ENCODE measurements at regions not wholly inside any gene's neighbourhood (a gene's known extent, or its start where the extent isn't known, plus 50 kb on each side); places are given as distances from the start of the nearest gene placed in this dataset.

DNA sequence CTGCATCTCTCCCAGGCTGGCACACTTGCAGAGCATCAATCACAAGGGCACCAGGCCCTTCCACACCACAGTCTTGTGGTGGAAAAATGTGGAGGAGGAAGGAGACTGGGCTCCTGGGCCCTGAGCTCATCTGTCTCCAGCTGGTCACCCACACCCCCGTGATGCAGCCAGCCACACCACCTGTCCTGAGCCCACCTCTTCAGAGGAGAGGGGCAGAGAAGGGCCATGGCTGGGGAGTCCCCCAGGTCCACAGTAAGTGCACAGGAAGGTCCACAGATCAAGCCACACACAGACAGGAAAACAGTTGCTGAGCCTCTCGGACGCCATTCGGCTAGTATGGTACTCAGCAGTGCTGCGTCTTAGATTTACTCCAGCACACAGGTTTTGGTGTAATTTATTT is 203.5 kb upstream of the SALL3 start:
- H3K4me1 ChIP-seq (ENCODE audit: control insufficient read depth, insufficient read depth, low read length, poor library complexity, severe bottlenecking): no peaks in the 10 kb centered on the region
- no peak overlapping the region for H3K27ac ChIP-seq (ENCODE audit: insufficient read depth, low read length, poor library complexity, severe bottlenecking)
- no peak overlapping the region for H3K4me3 ChIP-seq (ENCODE audit: insufficient read depth, low read depth, low read length, poor library complexity, severe bottlenecking)
- no peaks in the 10 kb centered on the region for H3K9me3 ChIP-seq (ENCODE audit: control insufficient read depth, low read length)
- DNase-seq: no peak
- H3K27me3 ChIP-seq (replicated peaks; ENCODE audit: control insufficient read depth, insufficient read depth, low read length, poor library complexity, severe bottlenecking): no peaks in the 10 kb centered on the region
- H3K36me3 ChIP-seq (ENCODE audit: control insufficient read depth, insufficient read depth, low read length): no peaks in the 10 kb centered on the region

GRCh38 chr18:78776706-78777285 is 202.8 kb upstream of the SALL3 start:
- Histone ChIP-seq H3K4me3 (ENCODE audit: insufficient read depth, low read depth, low read length, poor library complexity, severe bottlenecking) (no peak overlapping the region), H3K9me3 (ENCODE audit: control insufficient read depth, low read length) (no peaks in the 10 kb centered on the region), H3K4me1 (ENCODE audit: control insufficient read depth, insufficient read depth, low read length, poor library complexity, severe bottlenecking) (no peaks in the 10 kb centered on the region), H3K27me3 (replicated peaks; ENCODE audit: control insufficient read depth, insufficient read depth, low read length, poor library complexity, severe bottlenecking) (no peaks in the 10 kb centered on the region), H3K36me3 (ENCODE audit: control insufficient read depth, insufficient read depth, low read length) (no peaks in the 10 kb centered on the region), H3K27ac (ENCODE audit: insufficient read depth, low read length, poor library complexity, severe bottlenecking) (no peak overlapping the region)
- no peak for DNase-seq

GRCh38 chr18:78777992-78778391 is 201.6 kb upstream of the SALL3 start:
- H3K27ac ChIP-seq (ENCODE audit: insufficient read depth, low read length, poor library complexity, severe bottlenecking): no peak overlapping the region
- no peaks in the 10 kb centered on the region for H3K27me3 ChIP-seq (replicated peaks; ENCODE audit: control insufficient read depth, insufficient read depth, low read length, poor library complexity, severe bottlenecking)
- no peak for DNase-seq
- H3K36me3 ChIP-seq (ENCODE audit: control insufficient read depth, insufficient read depth, low read length): no peaks in the 10 kb centered on the region
- no peak overlapping the region for H3K4me3 ChIP-seq (ENCODE audit: insufficient read depth, low read depth, low read length, poor library complexity, severe bottlenecking)
- no peaks in the 10 kb centered on the region for H3K9me3 ChIP-seq (ENCODE audit: control insufficient read depth, low read length)
- H3K4me1 ChIP-seq (ENCODE audit: control insufficient read depth, insufficient read depth, low read length, poor library complexity, severe bottlenecking): no peaks in the 10 kb centered on the region

- Histone ChIP-seq H3K9me3 (ENCODE audit: control insufficient read depth, low read length) (no peaks in the 10 kb centered on the region), H3K27ac (ENCODE audit: insufficient read depth, low read length, poor library complexity, severe bottlenecking) (no peak overlapping the region), H3K4me1 (ENCODE audit: control insufficient read depth, insufficient read depth, low read length, poor library complexity, severe bottlenecking) (no peaks in the 10 kb centered on the region), H3K36me3 (ENCODE audit: control insufficient read depth, insufficient read depth, low read length) (no peaks in the 10 kb centered on the region), H3K27me3 (replicated peaks; ENCODE audit: control insufficient read depth, insufficient read depth, low read length, poor library complexity, severe bottlenecking) (no peaks in the 10 kb centered on the region), H3K4me3 (ENCODE audit: insufficient read depth, low read depth, low read length, poor library complexity, severe bottlenecking) (no peak overlapping the region)
- no peak for DNase-seq
Observed at GRCh38 chr18:78778651-78779050, 201.0 kb upstream of the SALL3 start.

GRCh38 chr18:78779996-78780718 is 199.5 kb upstream of the SALL3 start:
- Histone ChIP-seq H3K36me3 (ENCODE audit: control insufficient read depth, insufficient read depth, low read length) (no peaks in the 10 kb centered on the region), H3K4me3 (ENCODE audit: insufficient read depth, low read depth, low read length, poor library complexity, severe bottlenecking) (no peak overlapping the region), H3K9me3 (ENCODE audit: control insufficient read depth, low read length) (no peaks in the 10 kb centered on the region), H3K27ac (ENCODE audit: insufficient read depth, low read length, poor library complexity, severe bottlenecking) (no peak overlapping the region), H3K27me3 (replicated peaks; ENCODE audit: control insufficient read depth, insufficient read depth, low read length, poor library complexity, severe bottlenecking) (no peaks in the 10 kb centered on the region), H3K4me1 (ENCODE audit: control insufficient read depth, insufficient read depth, low read length, poor library complexity, severe bottlenecking) (no peaks in the 10 kb centered on the region)
- DNase-seq: no peak

- no peaks in the 10 kb centered on the region for H3K4me1 ChIP-seq (ENCODE audit: control insufficient read depth, insufficient read depth, low read length, poor library complexity, severe bottlenecking)
- H3K36me3 ChIP-seq (ENCODE audit: control insufficient read depth, insufficient read depth, low read length): no peaks in the 10 kb centered on the region
- no peak overlapping the region for H3K27ac ChIP-seq (ENCODE audit: insufficient read depth, low read length, poor library complexity, severe bottlenecking)
- no peak overlapping the region for H3K4me3 ChIP-seq (ENCODE audit: insufficient read depth, low read depth, low read length, poor library complexity, severe bottlenecking)
- no peak for DNase-seq
- no peaks in the 10 kb centered on the region for H3K9me3 ChIP-seq (ENCODE audit: control insufficient read depth, low read length)
- no peaks in the 10 kb centered on the region for H3K27me3 ChIP-seq (replicated peaks; ENCODE audit: control insufficient read depth, insufficient read depth, low read length, poor library complexity, severe bottlenecking)
Observed at GRCh38 chr18:78780719-78781600, 198.7 kb upstream of the SALL3 start.

- no peak overlapping the region for H3K4me3 ChIP-seq (ENCODE audit: insufficient read depth, low read depth, low read length, poor library complexity, severe bottlenecking)
- H3K27ac ChIP-seq (ENCODE audit: insufficient read depth, low read length, poor library complexity, severe bottlenecking): no peak overlapping the region
- H3K9me3 ChIP-seq (ENCODE audit: control insufficient read depth, low read length): no peaks in the 10 kb centered on the region
- H3K4me1 ChIP-seq (ENCODE audit: control insufficient read depth, insufficient read depth, low read length, poor library complexity, severe bottlenecking): no peaks in the 10 kb centered on the region
- H3K27me3 ChIP-seq (replicated peaks; ENCODE audit: control insufficient read depth, insufficient read depth, low read length, poor library complexity, severe bottlenecking): no peaks in the 10 kb centered on the region
- H3K36me3 ChIP-seq (ENCODE audit: control insufficient read depth, insufficient read depth, low read length): no peaks in the 10 kb centered on the region
- DNase-seq: no peak
Observed at GRCh38 chr18:78781601-78781960, 198.0 kb upstream of the SALL3 start.

DNA sequence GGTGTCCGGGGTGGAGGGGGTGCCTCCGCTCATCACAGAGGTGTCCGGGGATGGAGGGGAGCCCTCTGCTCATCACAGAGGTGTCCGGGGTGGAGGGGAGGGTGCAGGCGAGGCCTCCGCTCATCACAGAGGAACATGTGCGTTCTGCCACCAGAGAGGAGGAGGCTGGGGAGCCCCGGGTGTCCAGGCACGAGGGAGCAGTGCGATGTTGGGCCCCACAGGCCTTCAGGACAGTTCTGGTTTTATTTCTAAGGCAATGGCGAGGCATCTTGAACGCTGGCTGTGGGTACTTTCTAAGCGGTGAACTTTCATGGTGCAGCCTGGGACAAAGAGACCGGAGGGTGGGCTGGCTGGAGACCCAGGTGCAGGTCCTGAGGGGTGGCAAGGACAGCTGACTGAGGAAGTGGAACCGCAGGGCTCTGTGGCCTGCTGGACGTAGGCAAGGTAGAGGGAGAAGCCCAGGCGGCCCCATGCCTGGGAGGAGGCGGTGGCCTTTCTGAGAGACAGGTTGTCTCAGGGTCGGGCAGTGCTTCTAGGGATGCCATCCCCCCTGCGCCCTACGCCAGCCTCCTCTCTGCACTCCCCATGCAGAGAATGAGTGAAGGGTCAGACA is 196.6 kb upstream of the SALL3 start:
- Histone ChIP-seq H3K27ac (ENCODE audit: insufficient read depth, low read length, poor library complexity, severe bottlenecking) (no peak overlapping the region), H3K9me3 (ENCODE audit: control insufficient read depth, low read length) (no peaks in the 10 kb centered on the region), H3K4me1 (ENCODE audit: control insufficient read depth, insufficient read depth, low read length, poor library complexity, severe bottlenecking) (no peaks in the 10 kb centered on the region), H3K27me3 (replicated peaks; ENCODE audit: control insufficient read depth, insufficient read depth, low read length, poor library complexity, severe bottlenecking) (no peaks in the 10 kb centered on the region), H3K36me3 (ENCODE audit: control insufficient read depth, insufficient read depth, low read length) (no peaks in the 10 kb centered on the region), H3K4me3 (ENCODE audit: insufficient read depth, low read depth, low read length, poor library complexity, severe bottlenecking) (no peak overlapping the region)
- no peak for DNase-seq

GRCh38 chr18:78783564-78783960 is 196.1 kb upstream of the SALL3 start:
- Histone ChIP-seq H3K27me3 (replicated peaks; ENCODE audit: control insufficient read depth, insufficient read depth, low read length, poor library complexity, severe bottlenecking) (no peaks in the 10 kb centered on the region), H3K4me3 (ENCODE audit: insufficient read depth, low read depth, low read length, poor library complexity, severe bottlenecking) (no peak overlapping the region), H3K9me3 (ENCODE audit: control insufficient read depth, low read length) (no peaks in the 10 kb centered on the region), H3K4me1 (ENCODE audit: control insufficient read depth, insufficient read depth, low read length, poor library complexity, severe bottlenecking) (no peaks in the 10 kb centered on the region), H3K27ac (ENCODE audit: insufficient read depth, low read length, poor library complexity, severe bottlenecking) (no peak overlapping the region), H3K36me3 (ENCODE audit: control insufficient read depth, insufficient read depth, low read length) (no peaks in the 10 kb centered on the region)
- no peak for DNase-seq

- Histone ChIP-seq H3K27ac (ENCODE audit: insufficient read depth, low read length, poor library complexity, severe bottlenecking) (no peak overlapping the region), H3K4me1 (ENCODE audit: control insufficient read depth, insufficient read depth, low read length, poor library complexity, severe bottlenecking) (no peaks in the 10 kb centered on the region), H3K4me3 (ENCODE audit: insufficient read depth, low read depth, low read length, poor library complexity, severe bottlenecking) (no peak overlapping the region), H3K27me3 (replicated peaks; ENCODE audit: control insufficient read depth, insufficient read depth, low read length, poor library complexity, severe bottlenecking) (no peaks in the 10 kb centered on the region), H3K9me3 (ENCODE audit: control insufficient read depth, low read length) (no peaks in the 10 kb centered on the region), H3K36me3 (ENCODE audit: control insufficient read depth, insufficient read depth, low read length) (no peaks in the 10 kb centered on the region)
- no peak for DNase-seq
Observed at GRCh38 chr18:78784861-78785260, 194.8 kb upstream of the SALL3 start.

Measured in effector memory CD4-positive, alpha-beta T cell (primary cell).